NT2/D1 (cell line): ENCODE measurements at regions not wholly inside any gene's neighbourhood (a gene's known extent, or its start where the extent isn't known, plus 50 kb on each side); places are given as distances from the start of the nearest gene placed in this dataset.

Experiments used
- DNase-seq: peaks from one replicate; pipeline ENCODE4 v3.0.0-alpha.2; 2011; ENCODE audit warnings: low read depth, low spot score
- H3K27me3 ChIP-seq: 2 replicates; pipeline ENCODE4 v1.6.0; 2011; ENCODE audit warnings: mild to moderate bottlenecking; ENCODE audit not compliant: insufficient read length, insufficient read depth
- H3K36me3 ChIP-seq: 2 replicates; pipeline ENCODE4 v1.6.1; 2011; ENCODE audit warnings: mild to moderate bottlenecking, low read length, mixed read lengths; ENCODE audit not compliant: insufficient read depth, insufficient read length
- H3K4me1 ChIP-seq: 2 replicates; pipeline ENCODE4 v1.5.1; 2011; ENCODE audit not compliant: insufficient read depth, insufficient read length
- H3K4me3 ChIP-seq: 2 replicates; pipeline ENCODE4 v1.5.1; 2011; ENCODE audit warnings: low read depth; ENCODE audit not compliant: insufficient read length
- H3K9ac ChIP-seq: 2 replicates; pipeline ENCODE4 v1.6.0; 2011; ENCODE audit warnings: low read depth; ENCODE audit not compliant: insufficient read length
- H3K9me3 ChIP-seq: 2 replicates; pipeline ENCODE4 v1.5.1; 2011; ENCODE audit warnings: mild to moderate bottlenecking, low read length; ENCODE audit not compliant: insufficient read depth
- SUZ12 ChIP-seq: IDR thresholded peaks from 2 replicates; pipeline ENCODE4 v1.6.1; 2011; ENCODE audit not compliant: insufficient read length, insufficient read depth; ENCODE audit errors: extremely low read depth
- YY1 ChIP-seq: IDR thresholded peaks from 2 replicates; pipeline ENCODE4 v1.6.1; 2011; ENCODE audit not compliant: insufficient read length, insufficient read depth
- ZNF274 ChIP-seq: IDR thresholded peaks from 2 replicates; pipeline ENCODE4 v1.6.1; 2011; ENCODE audit warnings: mild to moderate bottlenecking, low read depth, low read length

GRCh38 chr5:2005101-2006041 lies 122.6 kb upstream of the IRX4 start:
- no peaks in the 10 kb centered on the region for H3K36me3 ChIP-seq
- no peak overlapping the region for H3K9ac ChIP-seq
- no peak overlapping the region for H3K4me3 ChIP-seq
- no peak for TF ChIP-seq SUZ12
- no peak for TF ChIP-seq ZNF274
- TF ChIP-seq YY1 = no peak
- no peak for DNase-seq
- H3K27me3 ChIP-seq = peaks cover 7% of the 10 kb centered on the region
- no peaks in the 10 kb centered on the region for H3K4me1 ChIP-seq
- H3K9me3 ChIP-seq = no peaks in the 10 kb centered on the region

GRCh38 chr5:2003690-2004365 lies 121.1 kb upstream of the IRX4 start:
- Histone ChIP-seq H3K9me3 (no peaks in the 10 kb centered on the region), H3K9ac (no peak overlapping the region), H3K4me1 (no peaks in the 10 kb centered on the region), H3K4me3 (no peak overlapping the region), H3K27me3 (peaks cover 7% of the 10 kb centered on the region), H3K36me3 (no peaks in the 10 kb centered on the region)
- DNase-seq = no peak
- no peak for TF ChIP-seq SUZ12
- no peak for TF ChIP-seq YY1
- no peak for TF ChIP-seq ZNF274

GRCh38 chr5:2003206-2003605 lies 120.5 kb upstream of the IRX4 start:
- Histone ChIP-seq H3K27me3 (peaks cover 7% of the 10 kb centered on the region), H3K9me3 (0 out of 2 replicates have a peak, but pooled peaks cover 3% of the 10 kb centered on the region), H3K4me1 (no peaks in the 10 kb centered on the region), H3K36me3 (no peaks in the 10 kb centered on the region), H3K9ac (no peak overlapping the region), H3K4me3 (no peak overlapping the region)
- no peak for DNase-seq
- TF ChIP-seq SUZ12 = no peak
- no peak for TF ChIP-seq ZNF274
- no peak for TF ChIP-seq YY1

- H3K4me1 ChIP-seq = no peaks in the 10 kb centered on the region
- 0 out of 2 replicates have a peak, but pooled peaks cover 6% of the 10 kb centered on the region for H3K9me3 ChIP-seq
- H3K4me3 ChIP-seq = no peak overlapping the region
- DNase-seq = no peak
- H3K36me3 ChIP-seq = no peaks in the 10 kb centered on the region
- TF ChIP-seq YY1 = no peak
- TF ChIP-seq ZNF274 = no peak
- TF ChIP-seq SUZ12 = no peak
- no peak overlapping the region for H3K9ac ChIP-seq
- H3K27me3 ChIP-seq = peaks cover 7% of the 10 kb centered on the region
Observed at GRCh38 chr5:2001300-2001699, 118.6 kb upstream of the IRX4 start.

GRCh38 chr5:2000591-2000990 lies 117.9 kb upstream of the IRX4 start:
- Histone ChIP-seq H3K27me3 (peaks cover 7% of the 10 kb centered on the region), H3K4me1 (no peaks in the 10 kb centered on the region), H3K9me3 (0 out of 2 replicates have a peak, but pooled peaks cover 6% of the 10 kb centered on the region), H3K9ac (no peak overlapping the region), H3K36me3 (no peaks in the 10 kb centered on the region), H3K4me3 (no peak overlapping the region)
- DNase-seq = no peak
- no peak for TF ChIP-seq YY1
- no peak for TF ChIP-seq ZNF274
- no peak for TF ChIP-seq SUZ12

- 0 out of 2 replicates have a peak, but pooled peaks cover 6% of the 10 kb centered on the region for H3K9me3 ChIP-seq
- no peaks in the 10 kb centered on the region for H3K4me1 ChIP-seq
- H3K4me3 ChIP-seq = no peak overlapping the region
- no peak overlapping the region for H3K9ac ChIP-seq
- no peak for DNase-seq
- no peaks in the 10 kb centered on the region for H3K36me3 ChIP-seq
- TF ChIP-seq ZNF274 = no peak
- TF ChIP-seq YY1 = no peak
- TF ChIP-seq SUZ12 = no peak
- H3K27me3 ChIP-seq = peaks cover 7% of the 10 kb centered on the region
Observed at GRCh38 chr5:1999794-2000193, 117.1 kb upstream of the IRX4 start.
